ENCODE measurements at regions not wholly inside any gene's neighbourhood (a gene's known extent, or its start where the extent isn't known, plus 50 kb on each side); places are given as distances from the start of the nearest gene placed in this dataset.

- no peak for DNase-seq (ENCODE audit: low spot score)
Observed at GRCh38 chr7:110568388-110568787, 522.5 kb upstream of the LRRN3 start.

GRCh38 chr7:110568932-110569331 is 522.0 kb upstream of the LRRN3 start:
- DNase-seq (ENCODE audit: low spot score): no peak

- no peak for DNase-seq (ENCODE audit: low spot score)
Observed at GRCh38 chr7:110569486-110570205, 521.3 kb upstream of the LRRN3 start.

- DNase-seq (ENCODE audit: low spot score): no peak
Observed at GRCh38 chr7:110573862-110574528, 516.9 kb upstream of the LRRN3 start.

- no peak for DNase-seq (ENCODE audit: low spot score)
Observed at GRCh38 chr7:110587294-110587693, 503.6 kb upstream of the LRRN3 start.

- DNase-seq (ENCODE audit: low spot score): no peak
Observed at GRCh38 chr7:110590415-110590814, 500.5 kb upstream of the LRRN3 start.

GRCh38 chr7:110591341-110591740 is 499.6 kb upstream of the LRRN3 start:
- no peak for DNase-seq (ENCODE audit: low spot score)

- no peak for DNase-seq (ENCODE audit: low spot score)
Observed at GRCh38 chr7:110592557-110592956, 498.4 kb upstream of the LRRN3 start.

- no peak for DNase-seq (ENCODE audit: low spot score)
Observed at GRCh38 chr7:110593355-110593754, 497.6 kb upstream of the LRRN3 start.

- DNase-seq (ENCODE audit: low spot score): no peak
Observed at GRCh38 chr7:110595694-110596093, 495.2 kb upstream of the LRRN3 start.

GRCh38 chr7:110600956-110601355 is 490.0 kb upstream of the LRRN3 start:
- DNase-seq (ENCODE audit: low spot score): no peak

- no peak for DNase-seq (ENCODE audit: low spot score)
Observed at GRCh38 chr7:110601710-110602109, 489.2 kb upstream of the LRRN3 start.

GRCh38 chr7:110604206-110604605 is 486.7 kb upstream of the LRRN3 start:
- no peak for DNase-seq (ENCODE audit: low spot score)

- DNase-seq (ENCODE audit: low spot score): no peak
Observed at GRCh38 chr7:110604885-110605284, 486.0 kb upstream of the LRRN3 start.

GRCh38 chr7:110607050-110607857 is 483.7 kb upstream of the LRRN3 start:
- no peak for DNase-seq (ENCODE audit: low spot score)

GRCh38 chr7:110609336-110609735 is 481.6 kb upstream of the LRRN3 start:
- no peak for DNase-seq (ENCODE audit: low spot score)

- no peak for DNase-seq (ENCODE audit: low spot score)
Observed at GRCh38 chr7:110612680-110613079, 478.2 kb upstream of the LRRN3 start.

All from mucosa of gallbladder (tissue), 1 donor.